HG03139 (cell line): ENCODE measurements at regions not wholly inside any gene's neighbourhood (a gene's known extent, or its start where the extent isn't known, plus 50 kb on each side); places are given as distances from the start of the nearest gene placed in this dataset.

Source experiments
- ATAC-seq: cut with Tn5 transposase; IDR thresholded peaks from one replicate; pipeline ENCODE4 v1.9.1; 2021; ENCODE audit not compliant: unreplicated experiment

- peak; percentile 81 for ATAC-seq
Measured at GRCh38 chr20:11544029-11544678, 373.5 kb upstream of the BTBD3 start.

GRCh38 chr20:11546939-11547338 lies 370.8 kb upstream of the BTBD3 start:
- ATAC-seq = no peak

- ATAC-seq = no peak
Measured at GRCh38 chr20:11549172-11550103, 368.3 kb upstream of the BTBD3 start.

GRCh38 chr20:11550657-11551338 lies 366.9 kb upstream of the BTBD3 start:
- ATAC-seq = no peak

- ATAC-seq = no peak
Measured at GRCh38 chr20:11551479-11551878, 366.2 kb upstream of the BTBD3 start.

GRCh38 chr20:11553603-11554002 lies 364.1 kb upstream of the BTBD3 start:
- no peak for ATAC-seq

- no peak for ATAC-seq
Measured at GRCh38 chr20:11555510-11555909, 362.2 kb upstream of the BTBD3 start.

GRCh38 chr20:11556410-11556809 lies 361.3 kb upstream of the BTBD3 start:
- ATAC-seq = no peak

- ATAC-seq = no peak
Measured at GRCh38 chr20:11564491-11564890, 353.2 kb upstream of the BTBD3 start.

GRCh38 chr20:11569163-11569562 lies 348.5 kb upstream of the BTBD3 start:
- no peak for ATAC-seq

- no peak for ATAC-seq
Measured at GRCh38 chr20:11573507-11573906, 344.2 kb upstream of the BTBD3 start.

- ATAC-seq = no peak
Measured at GRCh38 chr20:11581271-11581670, 336.4 kb upstream of the BTBD3 start.

- no peak for ATAC-seq
Measured at GRCh38 chr20:11582060-11582459, 335.6 kb upstream of the BTBD3 start.

GRCh38 chr20:11585752-11586352 lies 331.8 kb upstream of the BTBD3 start:
- no peak for ATAC-seq

- ATAC-seq = no peak
Measured at GRCh38 chr20:11588875-11589274, 328.8 kb upstream of the BTBD3 start.

GRCh38 chr20:11591965-11592364 lies 325.7 kb upstream of the BTBD3 start:
- no peak for ATAC-seq

- ATAC-seq = no peak
Measured at GRCh38 chr20:11604339-11604738, 313.4 kb upstream of the BTBD3 start.

- no peak for ATAC-seq
Measured at GRCh38 chr20:11607047-11607446, 310.6 kb upstream of the BTBD3 start.

- no peak for ATAC-seq
Measured at GRCh38 chr20:11608736-11609135, 309.0 kb upstream of the BTBD3 start.

- no peak for ATAC-seq
Measured at GRCh38 chr20:11624704-11625103, 293.0 kb upstream of the BTBD3 start.

- ATAC-seq = no peak
Measured at GRCh38 chr20:11626551-11626950, 291.1 kb upstream of the BTBD3 start.
